GM12865 (cell line): ENCODE measurements at regions not wholly inside any gene's neighbourhood (a gene's known extent, or its start where the extent isn't known, plus 50 kb on each side); places are given as distances from the start of the nearest gene placed in this dataset.

ENCODE experiments used
- DNase-seq: peaks from one replicate; pipeline ENCODE4 v3.0.0; 2010; ENCODE audit warnings: low read depth
- H3K4me3 ChIP-seq: 2 replicates; pipeline ENCODE4 v1.5.1; 2011; ENCODE audit warnings: mild to moderate bottlenecking, low read depth, low read length, control low read depth
- CTCF ChIP-seq: IDR thresholded peaks from 2 replicates; pipeline ENCODE4 v1.5.1; 2011; ENCODE audit warnings: low read length, control low read depth, low read depth, inconsistent platforms; ENCODE audit not compliant: insufficient read depth; ENCODE audit errors: missing control alignments

GRCh38 chr6:144353871-144354314 is 68.8 kb downstream of the UTRN start:
- peak; percentile 84 for DNase-seq
- no peak overlapping the region for H3K4me3 ChIP-seq
- TF ChIP-seq CTCF = no peak

- no peak overlapping the region for H3K4me3 ChIP-seq
- no peak for DNase-seq
- no peak for TF ChIP-seq CTCF
Observed at GRCh38 chr6:144359783-144360182, 74.6 kb downstream of the UTRN start.

- H3K4me3 ChIP-seq = no peak overlapping the region
- DNase-seq = no peak
- no peak for TF ChIP-seq CTCF
Observed at GRCh38 chr6:144360401-144360800, 75.3 kb downstream of the UTRN start.

GRCh38 chr6:144361016-144361415 is 75.9 kb downstream of the UTRN start:
- DNase-seq = no peak

GRCh38 chr6:144362042-144363018 is 77.2 kb downstream of the UTRN start:
- no peak overlapping the region for H3K4me3 ChIP-seq
- no peak for TF ChIP-seq CTCF
- DNase-seq = peak; percentile 21

More at GRCh38 chr6:144361016-144361415, 75.9 kb downstream of the UTRN start:
- no peak overlapping the region for H3K4me3 ChIP-seq
- TF ChIP-seq CTCF = no peak

GRCh38 chr6:144364208-144364720 is 79.1 kb downstream of the UTRN start:
- no peak for TF ChIP-seq CTCF
- no peak overlapping the region for H3K4me3 ChIP-seq
- DNase-seq = no peak
